ENCODE measurements at regions not wholly inside any gene's neighbourhood (a gene's known extent, or its start where the extent isn't known, plus 50 kb on each side); places are given as distances from the start of the nearest gene placed in this dataset.
"Not testable (repeated sequence)": the region's sequence is repeated elsewhere in the genome, so short reads cannot be mapped to it uniquely, and the experiment has no call there.

- no peak for DNase-seq
Measured at GRCh38 chr16:55016515-55016914, 85.8 kb downstream of the IRX5 start.

DNA sequence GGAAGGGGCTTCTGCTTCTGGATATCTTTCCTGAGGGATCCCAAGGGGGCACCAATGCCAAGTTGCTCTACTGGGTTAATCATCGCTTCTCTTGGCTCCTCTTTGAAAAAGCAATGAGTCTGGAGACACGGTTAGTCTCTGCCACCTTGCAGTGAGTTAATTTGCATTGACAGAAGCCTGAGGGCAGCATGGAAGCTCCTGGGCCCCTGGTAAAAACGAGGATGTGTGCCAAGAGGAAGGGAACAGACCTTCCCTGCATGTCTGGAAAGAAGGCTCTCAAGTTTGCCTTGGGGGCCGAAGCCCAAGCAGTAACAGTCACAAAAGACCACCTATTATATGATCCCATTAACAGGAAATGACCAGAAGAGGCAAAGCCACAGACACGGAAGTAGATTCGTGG, 86.7 kb downstream of the IRX5 start:
- DNase-seq, result no peak

DNA sequence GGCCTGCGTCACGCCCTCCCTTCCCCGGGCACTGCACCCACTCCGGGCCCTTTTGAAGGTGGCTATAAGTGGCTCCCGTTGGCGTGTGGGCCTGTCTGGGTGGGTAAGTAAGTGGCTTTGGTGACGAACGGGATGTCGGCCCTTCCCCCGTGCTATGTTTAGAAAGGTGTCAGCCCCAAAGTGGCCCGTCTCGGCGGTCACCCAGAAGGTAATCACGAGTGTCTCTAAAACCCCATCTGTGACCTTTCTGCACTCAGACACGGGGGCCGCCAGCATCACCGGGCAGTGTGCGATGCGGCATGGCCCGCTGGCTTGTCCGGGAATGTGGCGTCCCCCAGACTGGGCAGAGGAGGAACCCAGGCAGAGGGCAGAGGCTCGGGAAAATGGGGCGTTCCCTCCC, 88.2 kb downstream of the IRX5 start:
- no peak for DNase-seq

- DNase-seq, result no peak
Measured at GRCh38 chr16:55019419-55020131, 88.9 kb downstream of the IRX5 start.

DNA sequence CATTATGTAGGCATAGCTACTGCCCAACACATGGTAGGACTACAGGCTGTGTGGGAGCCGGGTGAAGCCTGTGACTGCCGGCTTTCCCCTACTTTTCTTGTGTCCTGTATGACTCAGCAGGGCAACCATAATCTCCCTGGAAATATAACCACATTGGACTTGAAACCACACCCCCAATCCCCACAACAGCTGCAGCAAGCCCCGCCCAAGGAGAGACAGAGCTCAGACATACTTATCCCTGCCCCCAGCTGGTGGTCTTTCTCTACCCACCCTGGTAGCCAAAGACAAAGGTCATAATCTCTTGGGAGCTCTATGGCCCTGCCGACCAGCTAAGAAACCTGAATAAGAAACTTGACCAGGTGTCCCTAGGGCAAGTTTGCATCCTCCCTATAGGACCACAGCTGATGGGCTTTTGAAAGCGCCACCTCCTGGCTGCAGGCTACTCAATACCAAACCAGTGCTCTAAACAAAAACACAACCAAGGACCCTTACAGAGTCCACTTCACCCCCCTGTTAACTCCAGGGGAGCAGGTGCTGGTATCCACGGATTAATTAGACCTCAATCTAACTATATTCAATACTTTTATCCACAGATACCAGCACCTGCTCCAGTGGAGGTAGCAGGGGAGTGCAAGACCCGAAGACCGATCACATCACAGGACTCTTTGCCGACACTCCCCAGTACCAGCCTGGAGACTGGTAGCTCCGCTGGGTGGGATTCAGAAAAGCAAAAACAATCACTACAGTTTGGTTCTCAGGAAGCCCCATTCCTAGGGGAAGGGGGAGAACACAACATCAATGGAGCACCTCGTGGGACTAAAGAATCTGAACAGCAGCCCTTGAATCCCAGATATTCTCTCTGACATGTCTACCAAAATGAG, 91.2 kb downstream of the IRX5 start:
- no peak for DNase-seq

GRCh38 chr16:55027260-55027659, 96.6 kb downstream of the IRX5 start:
- DNase-seq, result not testable (repeated sequence)

DNA sequence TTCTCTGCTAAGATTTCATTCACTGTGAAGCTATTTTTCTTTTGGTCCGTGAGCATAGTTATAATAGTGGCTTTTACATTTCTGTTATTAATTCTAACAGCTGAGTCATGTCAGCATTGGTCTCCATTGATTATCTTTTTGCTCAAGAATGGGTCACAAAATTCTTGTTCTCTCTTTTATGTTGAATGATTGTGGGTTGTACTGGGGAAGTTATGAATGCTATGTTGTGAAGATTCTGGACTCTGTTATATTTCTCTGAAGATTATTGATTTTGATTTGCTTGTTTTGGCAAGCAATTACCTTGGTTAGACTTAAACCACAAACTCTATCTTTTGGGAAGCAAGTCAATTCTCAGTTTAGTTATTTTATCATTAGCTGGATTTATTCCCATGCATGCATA, 98.8 kb downstream of the IRX5 start:
- DNase-seq, result no peak

- no peak for DNase-seq
Measured at GRCh38 chr16:55030944-55031343, 100.3 kb downstream of the IRX5 start.

DNA sequence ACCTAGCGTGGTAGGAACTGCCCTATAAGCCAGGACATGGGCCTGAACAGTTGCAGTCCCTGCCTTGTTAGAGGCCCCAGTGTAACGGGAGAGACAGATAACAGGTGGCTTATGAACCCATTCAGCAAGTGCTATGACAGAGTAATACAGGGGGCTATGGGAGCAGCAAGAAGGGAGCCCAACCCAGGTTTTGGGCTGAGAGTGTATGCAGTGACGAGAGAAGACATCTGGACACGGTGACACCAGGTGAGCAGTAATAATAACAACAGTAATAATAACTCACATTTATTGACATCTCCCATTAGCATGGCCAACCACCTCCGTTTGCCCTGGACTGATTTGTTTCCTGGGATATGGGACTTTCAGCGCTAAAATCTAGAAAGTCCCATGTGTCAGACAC, 100.8 kb downstream of the IRX5 start:
- no peak for DNase-seq

- no peak for DNase-seq
Measured at GRCh38 chr16:55033225-55034156, 102.8 kb downstream of the IRX5 start.

DNA sequence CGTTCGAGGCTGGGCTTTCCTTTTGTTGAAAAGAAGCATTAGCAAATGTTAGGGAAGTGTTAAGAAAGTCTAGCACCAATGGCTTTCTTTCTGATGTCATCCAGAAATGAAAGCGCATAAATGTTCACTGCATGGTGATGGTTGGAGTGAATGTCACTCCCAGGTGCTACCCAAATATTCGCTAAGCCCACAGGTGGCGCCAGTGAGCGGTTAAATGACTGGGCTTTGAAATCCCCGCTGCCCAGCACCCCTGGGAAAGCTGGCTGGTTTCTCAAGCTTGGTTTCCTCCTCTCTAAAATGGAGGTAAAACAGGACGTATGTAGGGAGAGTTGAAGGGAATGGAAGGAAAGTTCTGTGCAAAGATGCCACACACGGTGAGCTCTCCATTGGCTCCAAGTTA, 104.4 kb downstream of the IRX5 start:
- DNase-seq, result peak; percentile 25 to 29

GRCh38 chr16:55035956-55036355, 105.3 kb downstream of the IRX5 start:
- no peak for DNase-seq

- no peak for DNase-seq
Measured at GRCh38 chr16:55036371-55036821, 105.7 kb downstream of the IRX5 start.

DNA sequence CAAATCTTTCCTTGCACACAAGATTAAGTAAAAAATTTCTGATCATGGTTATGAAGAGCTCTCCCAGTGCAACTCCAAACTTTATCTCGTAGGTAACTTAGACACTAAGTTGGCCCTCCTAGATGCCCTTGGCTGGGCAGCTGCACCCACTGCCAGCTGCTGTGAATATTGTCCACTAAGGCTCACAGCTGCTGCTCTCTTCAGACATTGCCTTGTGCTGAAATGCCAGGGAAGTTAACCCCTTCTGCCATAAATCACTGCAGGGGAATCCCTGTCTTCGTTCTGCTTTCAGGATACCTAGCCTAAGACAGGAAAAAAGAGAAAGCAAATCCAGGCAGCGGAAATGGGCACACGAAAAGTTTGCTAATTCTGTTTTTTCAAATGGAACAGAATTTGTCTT, 106.4 kb downstream of the IRX5 start:
- DNase-seq, result no peak

- DNase-seq, result no peak
Measured at GRCh38 chr16:55037966-55038365, 107.3 kb downstream of the IRX5 start.

DNA sequence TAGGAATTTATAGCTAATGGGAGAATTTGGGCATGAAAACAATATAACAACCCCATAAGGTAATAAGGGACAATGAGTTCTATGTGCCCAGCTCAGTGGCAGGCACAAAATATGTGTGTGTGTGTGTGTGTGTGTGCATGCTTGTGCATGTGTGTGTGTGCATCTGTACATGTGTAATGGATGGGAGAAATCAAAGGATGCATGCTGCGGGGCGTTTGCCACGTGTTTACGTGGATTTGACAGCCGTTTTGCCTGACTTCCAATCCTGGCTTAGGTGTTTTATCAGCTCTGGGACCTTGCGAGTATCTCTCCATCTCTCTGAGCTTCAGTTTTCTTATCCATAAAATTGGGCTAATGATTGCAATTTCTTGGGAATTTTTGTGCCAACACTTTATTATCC, 108.4 kb downstream of the IRX5 start:
- no peak for DNase-seq

- no peak for DNase-seq
Measured at GRCh38 chr16:55039511-55039910, 108.8 kb downstream of the IRX5 start.

GRCh38 chr16:55039931-55040330, 109.3 kb downstream of the IRX5 start:
- DNase-seq, result no peak

- no peak for DNase-seq
Measured at GRCh38 chr16:55040366-55041086, 109.9 kb downstream of the IRX5 start.

- DNase-seq, result no peak
Measured at GRCh38 chr16:55041540-55042234, 111.0 kb downstream of the IRX5 start.

GRCh38 chr16:55042556-55043432, 112.1 kb downstream of the IRX5 start:
- no peak for DNase-seq

Data from stimulated activated CD4-positive, alpha-beta T cell treated with anti-CD3 and anti-CD28 coated beads, Interleukin-2, amount 100 ng/mL, for 48 hours (primary cell).